ENCODE measurements at regions not wholly inside any gene's neighbourhood (a gene's known extent, or its start where the extent isn't known, plus 50 kb on each side); places are given as distances from the start of the nearest gene placed in this dataset.

GRCh38 chr15:60128710-60129109, 124.6 kb downstream of the FOXB1 start (continued):
- TF ChIP-seq, protein P1, sequence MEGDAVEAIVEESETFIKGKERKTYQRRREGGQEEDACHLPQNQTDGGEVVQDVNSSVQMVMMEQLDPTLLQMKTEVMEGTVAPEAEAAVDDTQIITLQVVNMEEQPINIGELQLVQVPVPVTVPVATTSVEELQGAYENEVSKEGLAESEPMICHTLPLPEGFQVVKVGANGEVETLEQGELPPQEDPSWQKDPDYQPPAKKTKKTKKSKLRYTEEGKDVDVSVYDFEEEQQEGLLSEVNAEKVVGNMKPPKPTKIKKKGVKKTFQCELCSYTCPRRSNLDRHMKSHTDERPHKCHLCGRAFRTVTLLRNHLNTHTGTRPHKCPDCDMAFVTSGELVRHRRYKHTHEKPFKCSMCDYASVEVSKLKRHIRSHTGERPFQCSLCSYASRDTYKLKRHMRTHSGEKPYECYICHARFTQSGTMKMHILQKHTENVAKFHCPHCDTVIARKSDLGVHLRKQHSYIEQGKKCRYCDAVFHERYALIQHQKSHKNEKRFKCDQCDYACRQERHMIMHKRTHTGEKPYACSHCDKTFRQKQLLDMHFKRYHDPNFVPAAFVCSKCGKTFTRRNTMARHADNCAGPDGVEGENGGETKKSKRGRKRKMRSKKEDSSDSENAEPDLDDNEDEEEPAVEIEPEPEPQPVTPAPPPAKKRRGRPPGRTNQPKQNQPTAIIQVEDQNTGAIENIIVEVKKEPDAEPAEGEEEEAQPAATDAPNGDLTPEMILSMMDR (IDR thresholded peaks at IDR 0.05 in 2 of 3, conservative IDR thresholded peaks at IDR 0.05 in 1 of 3; ENCODE audit: control insufficient read depth in 2 of 3, extremely low read depth in 1 of 3, insufficient read depth in 1 of 3, low read depth in 3 of 3, low read length in 3 of 3) = no peak
- TF ChIP-seq, protein P2, sequence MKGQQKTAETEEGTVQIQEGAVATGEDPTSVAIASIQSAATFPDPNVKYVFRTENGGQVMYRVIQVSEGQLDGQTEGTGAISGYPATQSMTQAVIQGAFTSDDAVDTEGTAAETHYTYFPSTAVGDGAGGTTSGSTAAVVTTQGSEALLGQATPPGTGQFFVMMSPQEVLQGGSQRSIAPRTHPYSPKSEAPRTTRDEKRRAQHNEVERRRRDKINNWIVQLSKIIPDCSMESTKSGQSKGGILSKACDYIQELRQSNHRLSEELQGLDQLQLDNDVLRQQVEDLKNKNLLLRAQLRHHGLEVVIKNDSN (IDR thresholded peaks at IDR 0.05; ENCODE audit: borderline replicate concordance, extremely low read length, insufficient read depth, low read depth, low read length) = no peak
- TF ChIP-seq GABPA (IDR thresholded peaks at IDR 0.05; ENCODE audit: low read depth) (no peak), EED (IDR thresholded peaks at IDR 0.05; ENCODE audit: low read depth) (no peak), JUND (IDR thresholded peaks at IDR 0.05; ENCODE audit: low read depth, low read length) (no peak), RFX5 (IDR thresholded peaks at IDR 0.05; ENCODE audit: low read depth, low read length) (no peak), SPI1 (IDR thresholded peaks at IDR 0.05; ENCODE audit: borderline replicate concordance, insufficient read depth, low read depth, low read length) (no peak), NRF1 (conservative IDR thresholded peaks at IDR 0.05; ENCODE audit: low read depth, low read length) (no peak), CEBPZ (IDR thresholded peaks at IDR 0.05; ENCODE audit: low read depth, low read length) (no peak), SUZ12 (IDR thresholded peaks at IDR 0.05; ENCODE audit: unreplicated experiment) (no peak), JUNB (IDR thresholded peaks at IDR 0.05) (no peak), EZH2 (IDR thresholded peaks at IDR 0.05; ENCODE audit: borderline replicate concordance, control insufficient read depth, low read depth, low read length) (no peak)
- TF ChIP-seq, protein P3, sequence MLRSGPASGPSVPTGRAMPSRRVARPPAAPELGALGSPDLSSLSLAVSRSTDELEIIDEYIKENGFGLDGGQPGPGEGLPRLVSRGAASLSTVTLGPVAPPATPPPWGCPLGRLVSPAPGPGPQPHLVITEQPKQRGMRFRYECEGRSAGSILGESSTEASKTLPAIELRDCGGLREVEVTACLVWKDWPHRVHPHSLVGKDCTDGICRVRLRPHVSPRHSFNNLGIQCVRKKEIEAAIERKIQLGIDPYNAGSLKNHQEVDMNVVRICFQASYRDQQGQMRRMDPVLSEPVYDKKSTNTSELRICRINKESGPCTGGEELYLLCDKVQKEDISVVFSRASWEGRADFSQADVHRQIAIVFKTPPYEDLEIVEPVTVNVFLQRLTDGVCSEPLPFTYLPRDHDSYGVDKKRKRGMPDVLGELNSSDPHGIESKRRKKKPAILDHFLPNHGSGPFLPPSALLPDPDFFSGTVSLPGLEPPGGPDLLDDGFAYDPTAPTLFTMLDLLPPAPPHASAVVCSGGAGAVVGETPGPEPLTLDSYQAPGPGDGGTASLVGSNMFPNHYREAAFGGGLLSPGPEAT (IDR thresholded peaks at IDR 0.05; ENCODE audit: low read depth) = no peak
- TF ChIP-seq, protein P4, sequence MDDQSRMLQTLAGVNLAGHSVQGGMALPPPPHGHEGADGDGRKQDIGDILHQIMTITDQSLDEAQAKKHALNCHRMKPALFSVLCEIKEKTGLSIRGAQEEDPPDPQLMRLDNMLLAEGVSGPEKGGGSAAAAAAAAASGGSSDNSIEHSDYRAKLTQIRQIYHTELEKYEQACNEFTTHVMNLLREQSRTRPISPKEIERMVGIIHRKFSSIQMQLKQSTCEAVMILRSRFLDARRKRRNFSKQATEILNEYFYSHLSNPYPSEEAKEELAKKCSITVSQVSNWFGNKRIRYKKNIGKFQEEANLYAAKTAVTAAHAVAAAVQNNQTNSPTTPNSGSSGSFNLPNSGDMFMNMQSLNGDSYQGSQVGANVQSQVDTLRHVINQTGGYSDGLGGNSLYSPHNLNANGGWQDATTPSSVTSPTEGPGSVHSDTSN (IDR thresholded peaks at IDR 0.05; ENCODE audit: insufficient replicate concordance, low read depth, low read length) = no peak

Data from GM12878 (cell line).